PFSK-1 (cell line): ENCODE measurements at regions not wholly inside any gene's neighbourhood (a gene's known extent, or its start where the extent isn't known, plus 50 kb on each side); places are given as distances from the start of the nearest gene placed in this dataset.

Source experiments
- POLR2AphosphoS5 ChIP-seq: IDR thresholded peaks from 2 replicates; pipeline ENCODE4 v1.6.1; 2012; ENCODE audit warnings: low read depth, mild to moderate bottlenecking, control low read depth, low read length, moderate library complexity
- REST ChIP-seq, 2 experiments: IDR thresholded peaks; 2 replicates each; pipeline versions ENCODE4 v1.6.1 to v1.8.0; 2011 to 2012; ENCODE audit warnings: low read depth in 2 of 2, low read length in 2 of 2, control low read depth in 1 of 2, inconsistent platforms in 1 of 2, mild to moderate bottlenecking in 1 of 2, moderate library complexity in 1 of 2; ENCODE audit not compliant: insufficient read depth in 1 of 2
- SIN3A ChIP-seq: IDR thresholded peaks from 2 replicates; pipeline ENCODE4 v1.6.1; 2012; ENCODE audit warnings: mild to moderate bottlenecking, low read length, moderate library complexity, borderline replicate concordance; ENCODE audit not compliant: insufficient read depth
- TAF1 ChIP-seq: IDR thresholded peaks from 2 replicates; pipeline ENCODE4 v1.6.1; 2012; ENCODE audit warnings: low read length, control low read depth, borderline replicate concordance; ENCODE audit not compliant: insufficient read depth

GRCh38 chr5:93184041-93184440 lies 397.0 kb downstream of the NR2F1-AS1 start:
- TF ChIP-seq TAF1 (no peak), SIN3A (no peak), POLR2AphosphoS5 (no peak), REST (IDR thresholded peaks at IDR 0.05; ENCODE audit: insufficient read depth in 1 of 2, low read depth in 2 of 2, low read length in 2 of 2) (no peak)
